Immature natural killer cell (primary cell): ENCODE measurements at regions not wholly inside any gene's neighbourhood (a gene's known extent, or its start where the extent isn't known, plus 50 kb on each side); places are given as distances from the start of the nearest gene placed in this dataset.

Experiments
- DNase-seq, 3 donors: peaks; one replicate each; pipeline ENCODE4 v3.0.0; 2022; ENCODE audit warnings: mixed read lengths in 1 of 3
- H3K27ac Mint-ChIP-seq, 6 donors: one replicate each; pipeline ENCODE4 v1.8.0; 2020; ENCODE audit warnings: mixed read lengths in 6 of 6, mild to moderate bottlenecking in 5 of 6, inconsistent platforms in 4 of 6, moderate library complexity in 3 of 6
- H3K27me3 Mint-ChIP-seq, 3 donors: one replicate each; pipeline ENCODE4 v1.8.0; 2020 to 2021; ENCODE audit warnings: low read depth in 3 of 3, mild to moderate bottlenecking in 3 of 3, mixed read lengths in 3 of 3, moderate library complexity in 3 of 3, inconsistent platforms in 1 of 3
- H3K36me3 Mint-ChIP-seq, 3 donors: one replicate each; pipeline ENCODE4 v1.8.0; 2020; ENCODE audit warnings: mixed read lengths in 3 of 3, inconsistent platforms in 2 of 3, mild to moderate bottlenecking in 2 of 3
- H3K4me1 Mint-ChIP-seq, 2 donors: one replicate each; pipeline ENCODE4 v1.8.0; 2020; ENCODE audit warnings: inconsistent platforms in 2 of 2, mild to moderate bottlenecking in 2 of 2, mixed read lengths in 2 of 2, moderate library complexity in 1 of 2
- H3K4me3 Mint-ChIP-seq, 5 donors: one replicate each; pipeline ENCODE4 v1.8.0; 2020; ENCODE audit warnings: mild to moderate bottlenecking in 5 of 5, mixed read lengths in 5 of 5, inconsistent platforms in 3 of 5, moderate library complexity in 3 of 5
- H3K9me3 Mint-ChIP-seq, 6 donors: one replicate each; pipeline ENCODE4 v1.8.0; 2020; ENCODE audit warnings: mild to moderate bottlenecking in 6 of 6, mixed read lengths in 6 of 6, inconsistent platforms in 4 of 6, moderate library complexity in 3 of 6

GRCh38 chr4:189293459-189293858 is 647.2 kb upstream of the FRG1 start:
- no peaks in the 10 kb centered on the region for H3K27me3 Mint-ChIP-seq
- no peak overlapping the region for H3K4me3 Mint-ChIP-seq
- H3K9me3 Mint-ChIP-seq: peaks cover 4 to 13% (median 8%) of the 10 kb centered on the region in 6 donors
- no peak overlapping the region for H3K27ac Mint-ChIP-seq
- no peaks in the 10 kb centered on the region for H3K36me3 Mint-ChIP-seq
- H3K4me1 Mint-ChIP-seq: no peaks in the 10 kb centered on the region
- DNase-seq: no peak

GRCh38 chr4:189294574-189294973 is 646.1 kb upstream of the FRG1 start:
- Mint-ChIP-seq H3K9me3 (peaks cover 4 to 12% (median 8%) of the 10 kb centered on the region in 6 donors), H3K4me1 (no peaks in the 10 kb centered on the region), H3K27ac (no peak overlapping the region), H3K36me3 (peaks cover 0 to 3% (median 0%) of the 10 kb centered on the region in 3 donors), H3K4me3 (no peak overlapping the region), H3K27me3 (no peaks in the 10 kb centered on the region)
- no peak for DNase-seq

- Mint-ChIP-seq H3K4me1 (no peaks in the 10 kb centered on the region), H3K27me3 (peaks cover 0 to 4% (median 0%) of the 10 kb centered on the region in 3 donors), H3K9me3 (peaks cover 3 to 19% (median 12%) of the 10 kb centered on the region in 6 donors), H3K36me3 (peaks cover 0 to 3% (median 0%) of the 10 kb centered on the region in 3 donors), H3K4me3 (no peak overlapping the region), H3K27ac (no peak overlapping the region)
- DNase-seq: no peak
Measured at GRCh38 chr4:189299706-189300105, 641.0 kb upstream of the FRG1 start.

- Mint-ChIP-seq H3K27me3 (peaks cover 0 to 4% (median 0%) of the 10 kb centered on the region in 3 donors), H3K36me3 (peaks cover 0 to 3% (median 0%) of the 10 kb centered on the region in 3 donors), H3K27ac (no peak overlapping the region), H3K4me1 (no peaks in the 10 kb centered on the region), H3K9me3 (peaks cover 6 to 19% (median 12%) of the 10 kb centered on the region in 6 donors), H3K4me3 (no peak overlapping the region)
- no peak for DNase-seq
Measured at GRCh38 chr4:189301692-189302091, 639.0 kb upstream of the FRG1 start.

GRCh38 chr4:189302719-189303118 is 638.0 kb upstream of the FRG1 start:
- H3K4me3 Mint-ChIP-seq: no peak overlapping the region
- no peaks in the 10 kb centered on the region for H3K4me1 Mint-ChIP-seq
- no peak overlapping the region for H3K27ac Mint-ChIP-seq
- peaks cover 0 to 4% (median 0%) of the 10 kb centered on the region in 3 donors for H3K27me3 Mint-ChIP-seq
- H3K9me3 Mint-ChIP-seq: peaks cover 6 to 19% (median 12%) of the 10 kb centered on the region in 6 donors
- no peak for DNase-seq
- peaks cover 0 to 3% (median 0%) of the 10 kb centered on the region in 3 donors for H3K36me3 Mint-ChIP-seq

- no peak for DNase-seq
- Mint-ChIP-seq H3K36me3 (no peaks in the 10 kb centered on the region), H3K27me3 (peaks cover 0 to 4% (median 0%) of the 10 kb centered on the region in 3 donors), H3K27ac (no peak overlapping the region), H3K4me3 (no peak overlapping the region), H3K4me1 (no peaks in the 10 kb centered on the region), H3K9me3 (peaks cover 6 to 19% (median 10%) of the 10 kb centered on the region in 6 donors)
Measured at GRCh38 chr4:189304167-189304566, 636.5 kb upstream of the FRG1 start.

GRCh38 chr4:189304809-189305208 is 635.9 kb upstream of the FRG1 start:
- Mint-ChIP-seq H3K36me3 (no peaks in the 10 kb centered on the region), H3K4me3 (no peak overlapping the region), H3K27me3 (peaks cover 0 to 4% (median 0%) of the 10 kb centered on the region in 3 donors), H3K27ac (no peak overlapping the region), H3K4me1 (no peaks in the 10 kb centered on the region), H3K9me3 (peaks cover 6 to 17% (median 10%) of the 10 kb centered on the region in 6 donors)
- DNase-seq: no peak

- no peak for DNase-seq
- H3K4me3 Mint-ChIP-seq: no peak overlapping the region
- H3K9me3 Mint-ChIP-seq: peaks cover 6 to 13% (median 10%) of the 10 kb centered on the region in 6 donors
- H3K36me3 Mint-ChIP-seq: no peaks in the 10 kb centered on the region
- peaks cover 0 to 4% (median 0%) of the 10 kb centered on the region in 3 donors for H3K27me3 Mint-ChIP-seq
- no peak overlapping the region for H3K27ac Mint-ChIP-seq
- H3K4me1 Mint-ChIP-seq: no peaks in the 10 kb centered on the region
Measured at GRCh38 chr4:189305500-189305899, 635.2 kb upstream of the FRG1 start.

- Mint-ChIP-seq H3K9me3 (peaks cover 9 to 31% (median 16%) of the 10 kb centered on the region in 6 donors), H3K4me1 (no peaks in the 10 kb centered on the region), H3K4me3 (no peak overlapping the region), H3K27ac (no peak overlapping the region), H3K36me3 (peaks cover 0 to 6% (median 3%) of the 10 kb centered on the region in 3 donors), H3K27me3 (peaks cover 0 to 2% (median 0%) of the 10 kb centered on the region in 3 donors)
- DNase-seq: no peak
Measured at GRCh38 chr4:189311251-189311650, 629.4 kb upstream of the FRG1 start.

GRCh38 chr4:189313064-189313463 is 627.6 kb upstream of the FRG1 start:
- H3K27ac Mint-ChIP-seq: no peak overlapping the region
- H3K9me3 Mint-ChIP-seq: peaks cover 11 to 31% (median 15%) of the 10 kb centered on the region in 6 donors
- H3K27me3 Mint-ChIP-seq: peaks cover 0 to 2% (median 0%) of the 10 kb centered on the region in 3 donors
- H3K4me3 Mint-ChIP-seq: no peak overlapping the region
- no peaks in the 10 kb centered on the region for H3K4me1 Mint-ChIP-seq
- no peak for DNase-seq
- peaks cover 0 to 6% (median 3%) of the 10 kb centered on the region in 3 donors for H3K36me3 Mint-ChIP-seq

- H3K27me3 Mint-ChIP-seq: peaks cover 0 to 2% (median 2%) of the 10 kb centered on the region in 3 donors
- H3K27ac Mint-ChIP-seq: no peak overlapping the region
- peaks cover 0 to 6% (median 3%) of the 10 kb centered on the region in 3 donors for H3K36me3 Mint-ChIP-seq
- no peaks in the 10 kb centered on the region for H3K4me1 Mint-ChIP-seq
- peaks cover 12 to 33% (median 16%) of the 10 kb centered on the region in 6 donors for H3K9me3 Mint-ChIP-seq
- H3K4me3 Mint-ChIP-seq: no peak overlapping the region
- no peak for DNase-seq
Measured at GRCh38 chr4:189313861-189314513, 626.7 kb upstream of the FRG1 start.

- no peak for DNase-seq
- no peaks in the 10 kb centered on the region for H3K4me1 Mint-ChIP-seq
- H3K4me3 Mint-ChIP-seq: no peak overlapping the region
- no peak overlapping the region for H3K27ac Mint-ChIP-seq
- H3K9me3 Mint-ChIP-seq: peaks cover 15 to 28% (median 17%) of the 10 kb centered on the region in 6 donors
- peaks cover 0 to 4% (median 0%) of the 10 kb centered on the region in 3 donors for H3K27me3 Mint-ChIP-seq
- no peaks in the 10 kb centered on the region for H3K36me3 Mint-ChIP-seq
Measured at GRCh38 chr4:189322426-189322825, 618.2 kb upstream of the FRG1 start.

GRCh38 chr4:189341881-189342280 is 598.8 kb upstream of the FRG1 start:
- no peaks in the 10 kb centered on the region for H3K4me1 Mint-ChIP-seq
- no peak for DNase-seq
- peaks cover 9 to 62% (median 33%) of the 10 kb centered on the region in 6 donors for H3K9me3 Mint-ChIP-seq
- H3K27ac Mint-ChIP-seq: no peak overlapping the region
- H3K4me3 Mint-ChIP-seq: no peak overlapping the region
- H3K27me3 Mint-ChIP-seq: peaks cover 0 to 6% (median 2%) of the 10 kb centered on the region in 3 donors
- peaks cover 0 to 3% (median 0%) of the 10 kb centered on the region in 3 donors for H3K36me3 Mint-ChIP-seq

GRCh38 chr4:189355590-189355989 is 585.1 kb upstream of the FRG1 start:
- Mint-ChIP-seq H3K4me3 (no peak overlapping the region), H3K27me3 (peaks cover 0 to 2% (median 0%) of the 10 kb centered on the region in 3 donors), H3K36me3 (no peaks in the 10 kb centered on the region), H3K9me3 (peaks cover 7 to 46% (median 18%) of the 10 kb centered on the region in 6 donors), H3K27ac (no peak overlapping the region), H3K4me1 (no peaks in the 10 kb centered on the region)
- DNase-seq: no peak
